GM12865 (cell line): ENCODE measurements at regions not wholly inside any gene's neighbourhood (a gene's known extent, or its start where the extent isn't known, plus 50 kb on each side); places are given as distances from the start of the nearest gene placed in this dataset.

Experiments
- DNase-seq: peaks from one replicate; pipeline ENCODE4 v3.0.0; 2010; ENCODE audit warnings: low read depth
- H3K4me3 ChIP-seq: 2 replicates; pipeline ENCODE4 v1.5.1; 2011; ENCODE audit warnings: mild to moderate bottlenecking, low read depth, low read length, control low read depth
- TF ChIP-seq, protein P1 (sequence below): IDR thresholded peaks from 2 replicates; pipeline ENCODE4 v1.5.1; 2011; ENCODE audit warnings: low read length, control low read depth, low read depth, inconsistent platforms; ENCODE audit not compliant: insufficient read depth; ENCODE audit errors: missing control alignments

DNA sequence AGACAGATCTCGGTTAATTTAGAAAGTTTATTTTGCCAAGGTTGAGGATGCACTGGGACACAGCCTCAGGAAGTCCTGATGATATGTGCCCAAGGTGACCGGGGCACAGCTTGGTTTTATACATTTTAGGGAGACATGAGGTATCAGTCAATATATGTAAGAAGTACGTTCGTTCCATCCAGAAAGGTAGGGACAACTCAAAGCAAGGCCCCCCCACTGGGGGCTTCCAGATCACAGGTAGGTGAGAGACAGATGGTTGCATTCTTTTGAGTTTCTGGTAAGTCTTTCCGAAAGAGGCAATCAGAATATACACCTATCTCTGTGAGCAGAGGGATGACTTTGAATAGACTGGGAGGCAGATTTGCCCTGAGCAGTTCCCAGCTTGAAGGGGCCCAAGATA, 60.4 kb upstream of the VTCN1 start:
- TF ChIP-seq, protein P1, sequence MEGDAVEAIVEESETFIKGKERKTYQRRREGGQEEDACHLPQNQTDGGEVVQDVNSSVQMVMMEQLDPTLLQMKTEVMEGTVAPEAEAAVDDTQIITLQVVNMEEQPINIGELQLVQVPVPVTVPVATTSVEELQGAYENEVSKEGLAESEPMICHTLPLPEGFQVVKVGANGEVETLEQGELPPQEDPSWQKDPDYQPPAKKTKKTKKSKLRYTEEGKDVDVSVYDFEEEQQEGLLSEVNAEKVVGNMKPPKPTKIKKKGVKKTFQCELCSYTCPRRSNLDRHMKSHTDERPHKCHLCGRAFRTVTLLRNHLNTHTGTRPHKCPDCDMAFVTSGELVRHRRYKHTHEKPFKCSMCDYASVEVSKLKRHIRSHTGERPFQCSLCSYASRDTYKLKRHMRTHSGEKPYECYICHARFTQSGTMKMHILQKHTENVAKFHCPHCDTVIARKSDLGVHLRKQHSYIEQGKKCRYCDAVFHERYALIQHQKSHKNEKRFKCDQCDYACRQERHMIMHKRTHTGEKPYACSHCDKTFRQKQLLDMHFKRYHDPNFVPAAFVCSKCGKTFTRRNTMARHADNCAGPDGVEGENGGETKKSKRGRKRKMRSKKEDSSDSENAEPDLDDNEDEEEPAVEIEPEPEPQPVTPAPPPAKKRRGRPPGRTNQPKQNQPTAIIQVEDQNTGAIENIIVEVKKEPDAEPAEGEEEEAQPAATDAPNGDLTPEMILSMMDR: no peak
- no peak overlapping the region for H3K4me3 ChIP-seq
- DNase-seq: no peak

DNA sequence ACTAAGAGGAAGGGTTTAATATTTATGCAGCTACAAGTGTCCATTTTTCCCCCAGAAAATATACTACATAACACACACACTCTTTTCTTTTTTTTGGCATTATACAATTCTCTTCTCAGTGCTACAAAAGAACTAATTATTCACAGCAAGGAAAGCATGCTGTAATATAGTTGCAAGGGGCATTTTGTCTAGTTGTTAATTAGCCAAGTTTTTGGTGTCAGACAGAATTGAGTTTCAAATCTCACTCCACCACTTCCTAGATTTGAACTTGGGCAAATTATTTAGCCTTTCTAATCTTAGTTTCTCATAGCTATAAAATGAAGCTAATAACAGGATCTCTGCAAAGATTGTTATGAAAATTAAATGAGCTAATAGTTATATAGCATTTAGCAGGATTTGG, 60.0 kb upstream of the VTCN1 start:
- TF ChIP-seq, protein P1: no peak
- H3K4me3 ChIP-seq: no peak overlapping the region
- no peak for DNase-seq

DNA sequence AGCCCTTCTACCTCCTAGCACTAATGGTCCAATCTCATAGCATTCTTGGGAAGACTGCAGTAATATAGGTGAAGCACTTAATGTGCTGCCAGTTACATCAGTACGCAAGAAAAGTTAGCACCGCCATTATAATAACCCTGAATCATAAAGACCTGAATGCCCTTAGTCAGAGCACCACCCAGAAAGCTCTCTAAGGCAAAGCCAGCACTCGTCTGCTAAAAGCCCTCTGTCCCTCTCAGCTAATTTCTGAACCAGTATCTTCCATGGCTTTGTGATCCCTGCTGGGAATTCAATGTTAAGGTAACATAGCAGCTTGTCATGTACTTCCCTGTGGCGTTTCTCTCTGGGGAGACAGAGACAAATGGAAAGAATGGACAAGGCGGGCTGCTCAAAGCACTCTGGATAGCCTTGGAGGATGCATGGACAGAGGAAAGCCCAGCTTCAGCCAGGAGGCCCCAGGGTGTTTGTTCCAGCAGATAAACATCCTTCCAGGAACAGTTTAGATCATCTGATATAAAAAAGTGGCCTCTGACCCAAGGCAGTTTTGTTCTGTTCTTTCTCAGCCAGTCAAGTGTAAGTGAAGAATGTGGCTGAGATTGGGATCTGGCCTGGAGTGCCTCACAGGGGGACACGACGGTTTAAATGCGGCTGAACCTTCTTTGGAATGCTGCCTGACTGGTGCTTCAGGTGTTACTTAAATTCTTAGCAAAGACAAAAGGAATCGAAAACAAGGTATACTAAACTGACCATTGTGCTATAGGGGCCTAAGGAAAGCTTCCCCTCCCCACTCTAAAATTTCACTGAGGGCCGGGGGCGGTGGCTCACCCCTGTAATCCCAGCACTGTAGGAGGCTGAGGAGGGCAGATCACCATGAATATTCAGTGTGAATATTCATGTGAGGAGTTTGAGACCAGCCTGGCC, 58.1 kb upstream of the VTCN1 start:
- no peak overlapping the region for H3K4me3 ChIP-seq
- DNase-seq: no peak
- TF ChIP-seq, protein P1: no peak

DNA sequence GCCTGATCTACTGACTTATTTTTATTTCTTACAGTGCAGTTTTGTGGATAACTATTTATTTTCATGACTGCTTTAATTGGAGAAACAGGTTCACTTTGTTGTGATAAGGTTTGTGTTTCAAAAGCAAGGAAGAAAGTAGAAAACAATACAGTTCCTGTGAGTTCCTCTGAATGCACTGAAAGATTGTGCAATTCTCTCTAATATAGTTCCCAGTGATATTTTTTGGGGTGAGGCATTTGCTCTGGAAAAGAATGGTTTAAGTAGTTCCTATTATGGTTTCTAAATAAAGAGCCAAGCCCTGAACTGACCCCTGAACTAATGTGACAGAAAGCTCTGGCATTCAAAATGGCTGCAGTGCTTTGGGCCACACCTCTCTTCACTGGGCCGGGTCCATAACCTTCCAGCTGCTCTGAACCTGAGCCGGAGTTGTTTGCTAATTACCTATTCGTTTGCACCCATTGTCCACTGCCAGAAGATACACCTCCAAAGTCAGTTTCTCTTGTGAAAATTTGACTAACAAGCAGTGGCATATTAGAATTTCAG, 56.6 kb upstream of the VTCN1 start:
- TF ChIP-seq, protein P1: no peak
- H3K4me3 ChIP-seq: no peak overlapping the region
- no peak for DNase-seq

DNA sequence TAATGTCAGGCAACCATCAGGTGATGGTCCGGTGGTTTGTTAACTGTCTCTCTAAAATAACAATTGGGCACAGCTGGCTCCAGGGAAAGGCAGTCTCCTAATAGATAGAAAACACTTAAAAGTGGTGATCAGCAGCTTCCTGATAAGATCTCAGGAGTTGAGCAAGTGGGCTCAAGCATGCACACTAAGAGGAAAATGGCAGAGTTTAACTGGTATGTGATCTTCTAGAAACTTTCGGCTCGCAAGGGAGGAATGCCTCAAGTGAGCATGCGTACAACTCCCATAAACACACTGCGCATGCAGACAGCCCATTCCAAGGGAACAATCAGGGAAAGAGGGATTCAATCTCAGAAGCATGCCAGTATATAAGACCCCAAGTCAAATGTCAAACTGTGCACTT, 52.2 kb upstream of the VTCN1 start:
- TF ChIP-seq, protein P1: no peak
- DNase-seq: no peak
- no peak overlapping the region for H3K4me3 ChIP-seq

DNA sequence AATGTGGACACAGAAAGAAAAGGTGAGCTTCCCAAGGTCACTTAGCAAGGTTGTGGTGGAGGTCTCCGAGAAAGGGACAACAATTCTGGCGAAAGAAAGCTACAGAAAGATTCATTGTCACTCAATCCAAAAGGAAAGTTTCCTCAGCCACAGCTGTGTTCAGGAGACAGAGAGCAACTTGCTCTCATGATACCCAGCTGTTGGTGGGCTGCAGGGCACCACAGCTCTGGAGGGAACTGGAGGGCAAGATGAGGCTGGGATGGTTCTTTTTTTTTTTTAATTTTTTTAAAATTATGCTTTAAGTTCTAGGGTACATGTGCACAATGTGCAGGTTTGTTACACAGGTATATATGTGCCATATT, 50.7 kb upstream of the VTCN1 start:
- TF ChIP-seq, protein P1: no peak
- no peak overlapping the region for H3K4me3 ChIP-seq

More for the DNA sequence above, 50.7 kb upstream of the VTCN1 start:
- DNase-seq: no peak
